ENCODE measurements at regions not wholly inside any gene's neighbourhood (a gene's known extent, or its start where the extent isn't known, plus 50 kb on each side); places are given as distances from the start of the nearest gene placed in this dataset.

DNA sequence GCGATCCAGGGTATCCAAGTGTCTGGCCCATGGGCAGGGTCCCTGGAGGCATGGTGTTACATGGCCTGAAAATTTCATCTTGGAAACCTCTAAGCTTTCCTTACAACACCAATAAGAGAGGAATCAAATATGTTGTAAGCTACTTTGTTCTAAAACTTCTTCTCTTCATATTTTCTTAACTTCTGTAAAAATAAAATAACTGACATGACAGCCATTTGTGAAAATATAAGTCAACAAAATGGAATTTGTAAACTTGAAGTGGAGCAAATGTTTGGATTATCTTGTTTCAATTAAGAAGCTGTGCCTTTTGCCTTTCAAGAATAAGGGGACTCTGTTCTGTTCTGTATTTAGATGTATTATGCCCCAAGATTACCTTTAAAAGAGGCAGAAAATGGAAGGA lies 319.7 kb downstream of the LPIN1 start:
- H3K4me3 ChIP-seq: no peak overlapping the region
- H3K4me1 ChIP-seq (replicated peaks in 1 of 2): no peaks in the 10 kb centered on the region
- H3K27me3 ChIP-seq: no peaks in the 10 kb centered on the region
- H3K27ac ChIP-seq: no peak overlapping the region
- 77 to 96% (median 95%) methylated on average over 1 of the region's 1 CpG for WGBS, 4 donors
- DNase-seq: no peak
- H3K9me3 ChIP-seq (replicated peaks in 1 of 3): no peaks in the 10 kb centered on the region
- intact Hi-C loops (cut with DNase I): no loop called here
- no peaks in the 10 kb centered on the region for H3K36me3 ChIP-seq (replicated peaks in 1 of 2)
- no peak for TF ChIP-seq POLR2A (IDR thresholded peaks at IDR 0.05)
- TF ChIP-seq, protein P1, sequence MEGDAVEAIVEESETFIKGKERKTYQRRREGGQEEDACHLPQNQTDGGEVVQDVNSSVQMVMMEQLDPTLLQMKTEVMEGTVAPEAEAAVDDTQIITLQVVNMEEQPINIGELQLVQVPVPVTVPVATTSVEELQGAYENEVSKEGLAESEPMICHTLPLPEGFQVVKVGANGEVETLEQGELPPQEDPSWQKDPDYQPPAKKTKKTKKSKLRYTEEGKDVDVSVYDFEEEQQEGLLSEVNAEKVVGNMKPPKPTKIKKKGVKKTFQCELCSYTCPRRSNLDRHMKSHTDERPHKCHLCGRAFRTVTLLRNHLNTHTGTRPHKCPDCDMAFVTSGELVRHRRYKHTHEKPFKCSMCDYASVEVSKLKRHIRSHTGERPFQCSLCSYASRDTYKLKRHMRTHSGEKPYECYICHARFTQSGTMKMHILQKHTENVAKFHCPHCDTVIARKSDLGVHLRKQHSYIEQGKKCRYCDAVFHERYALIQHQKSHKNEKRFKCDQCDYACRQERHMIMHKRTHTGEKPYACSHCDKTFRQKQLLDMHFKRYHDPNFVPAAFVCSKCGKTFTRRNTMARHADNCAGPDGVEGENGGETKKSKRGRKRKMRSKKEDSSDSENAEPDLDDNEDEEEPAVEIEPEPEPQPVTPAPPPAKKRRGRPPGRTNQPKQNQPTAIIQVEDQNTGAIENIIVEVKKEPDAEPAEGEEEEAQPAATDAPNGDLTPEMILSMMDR (IDR thresholded peaks at IDR 0.05): no peak

GRCh38 chr2:12066986-12067385 lies 320.6 kb downstream of the LPIN1 start:
- H3K4me3 ChIP-seq: no peak overlapping the region
- TF ChIP-seq, protein P1 (IDR thresholded peaks at IDR 0.05): no peak
- TF ChIP-seq POLR2A (IDR thresholded peaks at IDR 0.05): no peak
- no peaks in the 10 kb centered on the region for H3K4me1 ChIP-seq (replicated peaks in 1 of 2)
- intact Hi-C loops (cut with DNase I): no loop called here
- no peaks in the 10 kb centered on the region for H3K36me3 ChIP-seq (replicated peaks in 1 of 2)
- 93 to 100% (median 98%) methylated on average over 1 of the region's 1 CpG for WGBS, 4 donors
- no peaks in the 10 kb centered on the region for H3K27me3 ChIP-seq
- no peaks in the 10 kb centered on the region for H3K9me3 ChIP-seq (replicated peaks in 1 of 3)
- H3K27ac ChIP-seq: no peak overlapping the region
- DNase-seq: no peak

GRCh38 chr2:12068796-12069538 lies 322.5 kb downstream of the LPIN1 start:
- WGBS, 4 donors: 73 to 78% (median 75%) methylated on average over 6 of the region's 6 CpGs

GRCh38 chr2:12070153-12070552 lies 323.7 kb downstream of the LPIN1 start:
- WGBS, 4 donors: 36 to 44% (median 41%) methylated on average over 2 of the region's 2 CpGs
- Histone ChIP-seq H3K9me3 (replicated peaks in 1 of 3) (no peaks in the 10 kb centered on the region), H3K27me3 (no peaks in the 10 kb centered on the region), H3K27ac (no peak overlapping the region), H3K36me3 (replicated peaks in 1 of 2) (no peaks in the 10 kb centered on the region), H3K4me3 (no peak overlapping the region), H3K4me1 (replicated peaks in 1 of 2) (no peaks in the 10 kb centered on the region)
- TF ChIP-seq POLR2A (IDR thresholded peaks at IDR 0.05): no peak
- TF ChIP-seq, protein P1 (IDR thresholded peaks at IDR 0.05): no peak
- intact Hi-C loops (cut with DNase I): no loop called here
- DNase-seq: no peak

More at GRCh38 chr2:12068796-12069538, 322.5 kb downstream of the LPIN1 start:
- H3K4me3 ChIP-seq: no peak overlapping the region
- no peaks in the 10 kb centered on the region for H3K36me3 ChIP-seq (replicated peaks in 1 of 2)
- TF ChIP-seq, protein P1 (IDR thresholded peaks at IDR 0.05): no peak
- no peak for TF ChIP-seq POLR2A (IDR thresholded peaks at IDR 0.05)
- H3K9me3 ChIP-seq (replicated peaks in 1 of 3): no peaks in the 10 kb centered on the region
- DNase-seq: no peak
- no peaks in the 10 kb centered on the region for H3K4me1 ChIP-seq (replicated peaks in 1 of 2)
- H3K27ac ChIP-seq: no peak overlapping the region
- H3K27me3 ChIP-seq: no peaks in the 10 kb centered on the region
- intact Hi-C loops (cut with DNase I): no loop called here
